ENCODE measurements at regions not wholly inside any gene's neighbourhood (a gene's known extent, or its start where the extent isn't known, plus 50 kb on each side); places are given as distances from the start of the nearest gene placed in this dataset.

GRCh38 chr13:95354680-95355487 lies 53.6 kb upstream of the ABCC4 start:
- no peak overlapping the region for H2AFZ ChIP-seq (ENCODE audit: low read length)
- H3K27ac Mint-ChIP-seq, result no peak overlapping the region
- H3K4me3 Mint-ChIP-seq, result no peak overlapping the region
- peaks cover 0 to 4% (median 0%) of the 10 kb centered on the region in 3 experiments; a peak in 2 of 7 replicates for H3K36me3 Mint-ChIP-seq (ENCODE audit: insufficient read depth in 1 of 3, low read depth in 3 of 3)
- no peaks in the 10 kb centered on the region for H3K4me1 ChIP-seq (ENCODE audit: insufficient read depth, low read length)
- H3K4me2 ChIP-seq (ENCODE audit: insufficient read depth, insufficient read length, low read length), result no peak overlapping the region
- H3K27me3 Mint-ChIP-seq (ENCODE audit: low read depth), result no peaks in the 10 kb centered on the region; the same call in 1 of the 2 replicates
- H2AK5ac ChIP-seq (ENCODE audit: insufficient read length, low read length), result no peak overlapping the region
- no peak overlapping the region for H2BK15ac ChIP-seq (ENCODE audit: low read depth, low read length)
- no peak overlapping the region for H4K91ac ChIP-seq (ENCODE audit: insufficient read length, low read depth, low read length)
- no peaks in the 10 kb centered on the region for H3K79me2 ChIP-seq (ENCODE audit: insufficient read depth, low read length)
- H2BK12ac ChIP-seq (ENCODE audit: insufficient read length, low read depth, low read length), result no peak overlapping the region
- H3K56ac ChIP-seq (ENCODE audit: insufficient read length, low read depth, low read length), result no peak overlapping the region
- WGBS (ENCODE audit: extremely low coverage, insufficient read length, low lambda C conversion rate), result no CpG with 5 or more reads among the region's 4 CpGs
- no peak overlapping the region for H3K9ac ChIP-seq (ENCODE audit: extremely low read depth, insufficient read length, low read length)
- H3K79me1 ChIP-seq (ENCODE audit: insufficient read depth, low read depth, low read length, poor library complexity, severe bottlenecking), result no peaks in the 10 kb centered on the region
- H4K8ac ChIP-seq (replicated peaks; ENCODE audit: insufficient read length, low read depth, low read length), result no peak overlapping the region
- H3T11ph ChIP-seq (ENCODE audit: low read length), result no peak overlapping the region
- no peak overlapping the region for H2BK20ac ChIP-seq (ENCODE audit: low read depth, low read length, poor library complexity, severe bottlenecking)
- H3K23me2 ChIP-seq (ENCODE audit: insufficient read length, low read depth, low read length, poor library complexity, severe bottlenecking), result no peaks in the 10 kb centered on the region
- no peak overlapping the region for H4K5ac ChIP-seq (ENCODE audit: insufficient read length, low read depth, low read length)
- no peak overlapping the region for H3K23ac ChIP-seq (ENCODE audit: insufficient read length, low read depth, low read length)
- DNase-seq, result no peak
- TF ChIP-seq CTCF (conservative IDR thresholded peaks at IDR 0.05), result no peak
- no peak overlapping the region for H3K14ac ChIP-seq (ENCODE audit: insufficient read depth, low read length)
- no peak overlapping the region for H2BK5ac ChIP-seq (ENCODE audit: insufficient read length, low read length)
- peaks cover 10 to 28% of the 10 kb centered on the region in 2 experiments for H3K4me1 Mint-ChIP-seq
- no peak overlapping the region for H2BK120ac ChIP-seq (ENCODE audit: low read depth, low read length, poor library complexity, severe bottlenecking)
- H3K9me3 ChIP-seq (ENCODE audit: control insufficient read depth, low read depth, low read length), result no peaks in the 10 kb centered on the region
- peaks cover 9 to 18% of the 10 kb centered on the region in 2 experiments; a peak in 4 of 5 replicates for H3K9me3 Mint-ChIP-seq
- no peaks in the 10 kb centered on the region for H3K27me3 ChIP-seq (ENCODE audit: insufficient read depth, low read length)
- no peak overlapping the region for H3K4ac ChIP-seq (ENCODE audit: low read depth, low read length)
- no peak overlapping the region for H3K18ac ChIP-seq (ENCODE audit: insufficient read length, low read depth, low read length)
- H4K20me1 ChIP-seq (ENCODE audit: control insufficient read depth, insufficient read depth, insufficient read length), result no peaks in the 10 kb centered on the region
- no peak overlapping the region for H3K27ac ChIP-seq (ENCODE audit: insufficient read length, low read depth, low read length)

Measured in H9 (cell line).